MM.1S (cell line): ENCODE measurements at regions not wholly inside any gene's neighbourhood (a gene's known extent, or its start where the extent isn't known, plus 50 kb on each side); places are given as distances from the start of the nearest gene placed in this dataset.

Source experiments
- CTCF ChIP-seq: fragments of 300-600 bp; sonication (generic); IDR thresholded peaks from 2 replicates; pipeline ENCODE4 v1.5.1; 2016; ENCODE audit warnings: antibody characterized with exemption, low read length, mixed read lengths
- EZH2 ChIP-seq: fragments of 300-600 bp; sonication (generic); optimal IDR thresholded peaks from 2 replicates; pipeline ENCODE3; 2017; ENCODE audit warnings: low read depth, mild to moderate bottlenecking, antibody characterized with exemption, low read length, mixed read lengths
- EZH2phosphoT487 ChIP-seq: fragments of 300-600 bp; sonication (generic); IDR thresholded peaks from 2 replicates; pipeline ENCODE4 v1.6.1; 2018; ENCODE audit warnings: antibody characterized with exemption, low read length

- TF ChIP-seq CTCF (no peak), EZH2 (no peak), EZH2phosphoT487 (no peak)
These were observed 173.0 kb downstream of the RBM46 start for GRCh38 chr4:154954117-154954516.
